Ishikawa (cell line): ENCODE measurements at regions not wholly inside any gene's neighbourhood (a gene's known extent, or its start where the extent isn't known, plus 50 kb on each side); places are given as distances from the start of the nearest gene placed in this dataset.

Experiments used
- CEBPB ChIP-seq: IDR thresholded peaks from 2 replicates; pipeline ENCODE4 v1.6.1; 2012
- CREB1 ChIP-seq: IDR thresholded peaks from 2 replicates; pipeline ENCODE4 v1.6.1; 2012; ENCODE audit warnings: low read depth
- EGR1 ChIP-seq: IDR thresholded peaks from 2 replicates; pipeline ENCODE4 v1.6.1; 2012
- EP300 ChIP-seq: IDR thresholded peaks from 2 replicates; pipeline ENCODE4 v1.6.1; 2012; ENCODE audit warnings: borderline replicate concordance
- FOXM1 ChIP-seq: IDR thresholded peaks from 2 replicates; pipeline ENCODE4 v1.6.1; 2012; ENCODE audit warnings: low read depth, borderline replicate concordance
- MAX ChIP-seq: IDR thresholded peaks from 2 replicates; pipeline ENCODE4 v1.6.1; 2012
- NFIC ChIP-seq: IDR thresholded peaks from 2 replicates; pipeline ENCODE4 v1.6.1; 2012
- RAD21 ChIP-seq: IDR thresholded peaks from 2 replicates; pipeline ENCODE4 v1.6.1; 2012; ENCODE audit warnings: low read depth
- REST ChIP-seq: IDR thresholded peaks from 2 replicates; pipeline ENCODE4 v1.6.1; 2012; ENCODE audit warnings: low read depth, mild to moderate bottlenecking
- TAF1 ChIP-seq: IDR thresholded peaks from 2 replicates; pipeline ENCODE4 v1.6.1; 2012; ENCODE audit warnings: low read depth, mild to moderate bottlenecking
- TCF12 ChIP-seq: IDR thresholded peaks from 2 replicates; pipeline ENCODE4 v1.6.1; 2012; ENCODE audit warnings: low read depth
- TEAD4 ChIP-seq: IDR thresholded peaks from 2 replicates; pipeline ENCODE4 v1.6.1; 2012
- USF1 ChIP-seq: IDR thresholded peaks from 2 replicates; pipeline ENCODE4 v1.6.1; 2012
- YY1 ChIP-seq: IDR thresholded peaks from 2 replicates; pipeline ENCODE4 v1.6.1; 2012; ENCODE audit warnings: low read depth
- ZBTB7A ChIP-seq: IDR thresholded peaks from 2 replicates; pipeline ENCODE4 v1.6.1; 2012; ENCODE audit warnings: low read depth

GRCh38 chr5:174231956-174232487, 186.5 kb downstream of the NSG2 start:
- TF ChIP-seq FOXM1 (no peak), ZBTB7A (no peak), TAF1 (no peak), USF1 (no peak), TCF12 (no peak), NFIC (no peak), YY1 (no peak), TEAD4 (no peak), EGR1 (no peak), CREB1 (no peak), EP300 (no peak), REST (no peak), CEBPB (no peak), MAX (no peak), RAD21 (no peak)

GRCh38 chr5:174234388-174234787, 188.9 kb downstream of the NSG2 start:
- TF ChIP-seq TEAD4 (no peak), TAF1 (no peak), ZBTB7A (no peak), NFIC (no peak), MAX (no peak), FOXM1 (no peak), EGR1 (no peak), EP300 (no peak), USF1 (no peak), YY1 (no peak), TCF12 (no peak), RAD21 (no peak), CREB1 (no peak), CEBPB (no peak), REST (no peak)

- TF ChIP-seq CEBPB (no peak), REST (no peak), EGR1 (no peak), FOXM1 (no peak), EP300 (no peak), TAF1 (no peak), MAX (no peak), TCF12 (no peak), USF1 (no peak), ZBTB7A (no peak), RAD21 (no peak)
Measured at GRCh38 chr5:174235221-174236011, 189.9 kb downstream of the NSG2 start.
